CD4-positive, alpha-beta T cell (primary cell): ENCODE measurements at regions not wholly inside any gene's neighbourhood (a gene's known extent, or its start where the extent isn't known, plus 50 kb on each side); places are given as distances from the start of the nearest gene placed in this dataset.

ENCODE experiments used
- ATAC-seq: fragments of 200-7000 bp; cut with Tn5 transposase; one replicate; pipeline ENCODE4 v1.10.0; 2022; ENCODE audit warnings: mild to moderate bottlenecking; ENCODE audit not compliant: poor library complexity
- CTCF ChIA-PET: fragments of 350-600 bp; sonication (Branson Sonifier 250); formaldehyde crosslinking; loops from one replicate; lab custom pipeline; 2021; ENCODE audit warnings: antibody characterized with exemption, inconsistent platforms; lab: Charles Lee
- POLR2A ChIA-PET: fragments of 350-600 bp; sonication (Branson Sonifier 250); formaldehyde crosslinking; loops from one replicate; lab custom pipeline; 2021; ENCODE audit warnings: antibody characterized with exemption, inconsistent platforms; lab: Charles Lee
- DNase-seq, 14 experiments: peaks; one replicate each; pipeline ENCODE4 v3.0.0-alpha.2; 2013 to 2020; ENCODE audit warnings: mixed read lengths in 2 of 14
- H3K27ac ChIP-seq, 2 donors: one replicate each; pipeline versions ENCODE4 v1.5.1 to v1.7.0; 2013; ENCODE audit warnings: low read length in 2 of 2, low read depth in 1 of 2, mild to moderate bottlenecking in 1 of 2
- H3K27me3 ChIP-seq, 2 experiments: 1 replicate in 1 of 2; 2 replicates in 1 of 2; pipeline versions ENCODE4 v1.6.1 to v1.7.0; 2013; ENCODE audit warnings: low read length in 2 of 2, control low read depth in 1 of 2, mild to moderate bottlenecking in 1 of 2, moderate library complexity in 1 of 2; ENCODE audit not compliant: insufficient read depth in 2 of 2, control insufficient read depth in 1 of 2
- H3K36me3 ChIP-seq: one replicate; pipeline ENCODE4 v1.6.1; 2013; ENCODE audit warnings: low read length, control low read depth; ENCODE audit not compliant: insufficient read depth
- H3K4me1 ChIP-seq: one replicate; pipeline ENCODE4 v1.6.1; 2013; ENCODE audit warnings: low read length, control low read depth; ENCODE audit not compliant: insufficient read depth
- H3K4me3 ChIP-seq: one replicate; pipeline ENCODE4 v1.5.1; 2013; ENCODE audit warnings: mild to moderate bottlenecking, low read length, moderate library complexity
- H3K9me3 ChIP-seq, 2 experiments: 1 replicate in 1 of 2; 2 replicates in 1 of 2; pipeline versions ENCODE4 v1.6.1 to v1.7.0; 2013; ENCODE audit warnings: low read length in 2 of 2, mild to moderate bottlenecking in 2 of 2, control low read depth in 1 of 2, moderate library complexity in 1 of 2; ENCODE audit not compliant: control insufficient read depth in 1 of 2, insufficient read depth in 1 of 2
- H3K27ac Mint-ChIP-seq: one replicate; pipeline ENCODE4 v1.8.0; 2020; ENCODE audit warnings: mixed read lengths
- H3K27me3 Mint-ChIP-seq: one replicate; pipeline ENCODE4 v1.8.0; 2021; ENCODE audit warnings: mixed read lengths
- H3K36me3 Mint-ChIP-seq: one replicate; pipeline ENCODE4 v1.8.0; 2021; ENCODE audit warnings: low read depth, mixed read lengths
- H3K4me1 Mint-ChIP-seq: one replicate; pipeline ENCODE4 v1.8.0; 2021; ENCODE audit warnings: low read depth, mixed read lengths
- H3K4me3 Mint-ChIP-seq: one replicate; pipeline ENCODE4 v1.8.0; 2020; ENCODE audit warnings: mild to moderate bottlenecking, mixed read lengths
- H3K9me3 Mint-ChIP-seq: one replicate; pipeline ENCODE4 v1.8.0; 2020; ENCODE audit warnings: mixed read lengths
- intact Hi-C, 2 experiments: fragments of 100-400 bp; cut with DNase I in 1 of 2; cut with micrococcal nuclease in 1 of 2; formaldehyde crosslinking; loops; one replicate each; pipeline versions ENCODE4 v1.15.1 to v1.9.0; 2023 to 2025; cut with DNase I, micrococcal nuclease
- TF ChIP-seq, protein P1 (sequence below): fragments of 200-600 bp; IDR thresholded peaks from one replicate; pipeline ENCODE4 v1.8.0; 2022; ENCODE audit warnings: antibody characterized with exemption, mild to moderate bottlenecking

DNA sequence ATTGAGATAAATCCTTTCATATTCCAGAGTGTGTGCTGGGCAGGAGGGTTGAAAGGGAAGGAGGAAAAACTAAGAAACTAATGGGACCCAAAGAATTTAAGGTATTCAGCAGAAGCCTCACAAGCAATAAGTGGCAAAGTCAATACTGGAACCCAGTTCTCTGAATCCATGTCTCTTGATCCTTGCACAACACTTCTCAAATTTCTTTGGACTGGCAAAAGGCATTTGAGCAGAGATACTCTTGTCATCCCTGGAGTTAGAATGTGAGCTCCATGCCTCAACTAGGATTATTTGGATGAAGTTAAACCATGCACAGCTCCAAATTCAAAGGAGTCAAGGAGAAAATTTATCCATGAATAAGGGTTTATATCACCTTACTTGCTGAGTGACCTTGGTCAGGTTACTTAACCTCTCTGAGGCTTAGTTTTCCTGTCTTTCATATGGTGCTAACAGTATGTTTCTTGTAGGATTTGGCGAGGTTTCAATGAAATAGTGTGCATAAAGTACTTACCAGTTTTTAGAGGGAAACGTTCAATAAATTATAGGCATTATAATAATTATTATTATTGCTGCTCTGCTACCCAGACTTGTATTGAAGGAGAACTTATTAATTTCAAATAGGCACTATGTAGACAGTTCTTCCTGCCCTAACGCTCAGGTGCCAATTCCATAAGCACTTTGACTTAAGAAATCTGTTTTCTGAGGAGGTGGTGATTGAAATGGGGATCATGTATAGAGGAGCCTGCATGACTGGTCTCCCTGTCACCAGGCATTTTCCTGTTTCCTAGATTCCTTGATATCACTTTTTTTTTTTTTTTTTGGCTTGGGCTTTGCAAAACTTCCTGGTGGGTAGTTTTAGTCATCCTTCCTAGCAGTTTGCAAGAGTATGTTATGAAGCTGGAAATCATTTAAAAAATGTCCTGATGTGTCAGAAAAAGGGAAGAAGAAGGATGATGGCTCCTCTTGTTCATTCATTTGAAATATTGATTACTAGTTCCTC, 125.0 kb upstream of the JUN start:
- Mint-ChIP-seq H3K9me3 (peaks cover 2% of the 10 kb centered on the region), H3K4me3 (no peak overlapping the region), H3K27ac (no peak overlapping the region), H3K36me3 (no peaks in the 10 kb centered on the region), H3K27me3 (no peaks in the 10 kb centered on the region), H3K4me1 (no peaks in the 10 kb centered on the region)
- Histone ChIP-seq H3K4me1 (peaks cover 7% of the 10 kb centered on the region), H3K27me3 (no peaks in the 10 kb centered on the region), H3K36me3 (no peaks in the 10 kb centered on the region), H3K4me3 (no peak overlapping the region), H3K27ac (no peak overlapping the region), H3K9me3 (no peaks in the 10 kb centered on the region)
- POLR2A ChIA-PET, result no interaction called here
- CTCF ChIA-PET, result no interaction called here
- TF ChIP-seq, protein P1, sequence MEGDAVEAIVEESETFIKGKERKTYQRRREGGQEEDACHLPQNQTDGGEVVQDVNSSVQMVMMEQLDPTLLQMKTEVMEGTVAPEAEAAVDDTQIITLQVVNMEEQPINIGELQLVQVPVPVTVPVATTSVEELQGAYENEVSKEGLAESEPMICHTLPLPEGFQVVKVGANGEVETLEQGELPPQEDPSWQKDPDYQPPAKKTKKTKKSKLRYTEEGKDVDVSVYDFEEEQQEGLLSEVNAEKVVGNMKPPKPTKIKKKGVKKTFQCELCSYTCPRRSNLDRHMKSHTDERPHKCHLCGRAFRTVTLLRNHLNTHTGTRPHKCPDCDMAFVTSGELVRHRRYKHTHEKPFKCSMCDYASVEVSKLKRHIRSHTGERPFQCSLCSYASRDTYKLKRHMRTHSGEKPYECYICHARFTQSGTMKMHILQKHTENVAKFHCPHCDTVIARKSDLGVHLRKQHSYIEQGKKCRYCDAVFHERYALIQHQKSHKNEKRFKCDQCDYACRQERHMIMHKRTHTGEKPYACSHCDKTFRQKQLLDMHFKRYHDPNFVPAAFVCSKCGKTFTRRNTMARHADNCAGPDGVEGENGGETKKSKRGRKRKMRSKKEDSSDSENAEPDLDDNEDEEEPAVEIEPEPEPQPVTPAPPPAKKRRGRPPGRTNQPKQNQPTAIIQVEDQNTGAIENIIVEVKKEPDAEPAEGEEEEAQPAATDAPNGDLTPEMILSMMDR, result no peak
- ATAC-seq (no peak), DNase-seq (no peak)
- intact Hi-C loops, result loop anchor here in 1 of 2 experiments (10.0 kb wide), 1 partner anchor 94 kb away; no protein-coding TSS in a partner anchor

DNA sequence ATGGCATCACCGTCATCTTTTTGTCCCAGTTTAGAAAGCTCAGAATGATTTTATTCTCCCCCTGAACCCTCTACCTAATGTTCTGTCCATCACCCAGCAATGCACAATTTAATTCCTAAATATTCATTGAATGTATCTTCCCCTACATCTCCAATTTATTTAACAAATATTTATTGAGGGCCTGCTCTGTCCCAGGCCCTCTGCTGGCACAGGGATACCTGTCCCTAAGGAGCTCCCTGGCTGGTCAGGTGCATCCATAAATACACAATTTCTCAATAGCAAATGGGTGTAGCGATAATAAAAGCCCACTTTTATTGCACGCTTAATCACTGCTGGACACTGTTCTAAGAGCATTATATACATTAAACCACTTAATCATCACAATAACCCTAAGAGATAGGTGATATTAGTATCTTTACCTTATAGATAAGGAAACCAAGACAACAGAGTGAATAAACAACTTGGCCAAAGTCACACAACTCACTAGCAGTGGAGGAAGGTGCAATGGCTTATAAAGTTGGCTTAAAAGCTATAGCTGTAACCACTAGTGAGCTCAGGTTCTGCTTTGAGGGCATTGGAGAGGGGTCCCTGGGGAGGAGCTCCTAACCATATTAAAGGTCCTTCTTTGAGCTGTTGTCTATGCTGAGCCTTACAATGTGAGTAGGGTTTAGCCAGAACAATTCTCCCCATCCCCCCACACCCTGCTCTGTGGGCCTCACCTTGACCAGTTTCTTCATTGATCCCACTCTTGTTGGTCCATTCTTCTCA, 126.3 kb upstream of the JUN start:
- no peaks in the 10 kb centered on the region for H3K36me3 ChIP-seq
- Mint-ChIP-seq H3K4me3 (no peak overlapping the region), H3K4me1 (no peaks in the 10 kb centered on the region), H3K36me3 (no peaks in the 10 kb centered on the region), H3K27ac (no peak overlapping the region), H3K9me3 (peaks cover 2% of the 10 kb centered on the region), H3K27me3 (no peaks in the 10 kb centered on the region)
- ChIA-PET CTCF (no interaction called here), POLR2A (interaction anchor here (0.8 to 0.9 kb wide), 2 partner anchors 52 to 127 kb away, joined by 3 read pairs; partner anchors contain the start of gene JUN)
- H3K9me3 ChIP-seq, result peaks cover 2 to 4% of the 10 kb centered on the region in 2 experiments
- DNase-seq (no peak), ATAC-seq (no peak)
- no peak overlapping the region for H3K4me3 ChIP-seq
- H3K27ac ChIP-seq, result no peak overlapping the region
- intact Hi-C loops, result loop anchor here in 1 of 2 experiments (10.0 kb wide), 1 partner anchor 95 kb away; no protein-coding TSS in a partner anchor
- no peaks in the 10 kb centered on the region for H3K4me1 ChIP-seq
- H3K27me3 ChIP-seq, result no peaks in the 10 kb centered on the region
- TF ChIP-seq, protein P1, result no peak

DNA sequence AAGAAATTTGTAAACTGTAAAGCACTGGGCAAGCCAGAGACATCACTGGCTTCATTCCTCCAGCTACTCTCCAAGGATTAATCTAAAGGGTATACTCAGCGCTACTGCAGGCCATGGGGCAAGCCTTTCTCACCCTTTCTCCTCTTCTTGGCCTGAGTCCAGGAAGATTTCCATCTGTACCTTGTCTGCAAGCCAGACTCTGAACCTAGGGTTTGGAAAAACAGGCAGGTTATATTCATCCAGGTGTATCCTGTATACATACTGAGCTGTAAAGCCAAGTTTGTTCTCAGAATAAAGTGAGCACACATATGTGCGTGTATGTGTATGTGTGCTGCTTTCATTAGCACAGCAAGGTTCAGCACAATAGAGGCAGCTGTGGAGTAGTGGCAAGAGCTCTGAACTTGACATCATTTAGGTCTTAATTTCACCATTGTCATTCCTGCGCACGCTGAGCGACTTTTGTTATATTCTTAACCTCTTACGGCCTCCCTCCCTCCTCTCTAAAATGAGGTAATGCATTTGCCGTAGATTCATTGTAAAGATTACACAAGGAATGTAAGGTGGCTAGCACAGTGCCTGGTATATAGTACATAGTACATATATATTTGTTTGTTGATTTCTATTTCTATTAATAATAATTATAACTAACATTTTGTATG, 128.1 kb upstream of the JUN start:
- H3K4me1 Mint-ChIP-seq, result no peaks in the 10 kb centered on the region
- no peak overlapping the region for H3K27ac Mint-ChIP-seq
- Histone ChIP-seq H3K27me3 (no peaks in the 10 kb centered on the region), H3K27ac (no peak overlapping the region), H3K9me3 (peaks cover 5 to 6% of the 10 kb centered on the region in 2 experiments), H3K4me3 (no peak overlapping the region), H3K4me1 (no peaks in the 10 kb centered on the region), H3K36me3 (no peaks in the 10 kb centered on the region)
- TF ChIP-seq, protein P1, result no peak
- ChIA-PET CTCF (no interaction called here), POLR2A (no interaction called here)
- no peaks in the 10 kb centered on the region for H3K27me3 Mint-ChIP-seq
- peaks cover 4% of the 10 kb centered on the region for H3K9me3 Mint-ChIP-seq
- no peak overlapping the region for H3K4me3 Mint-ChIP-seq
- no peak for ATAC-seq
- intact Hi-C loops, result no loop called here
- H3K36me3 Mint-ChIP-seq, result no peaks in the 10 kb centered on the region
- DNase-seq, result no peak
